Stimulated activated CD4-positive, alpha-beta T cell treated with anti-CD3 and anti-CD28 coated beads, Interleukin-12 subunit alpha, Interleukin-12 subunit beta, amount 100 ng/mL, for 48 hours (primary cell): ENCODE measurements at regions not wholly inside any gene's neighbourhood (a gene's known extent, or its start where the extent isn't known, plus 50 kb on each side); places are given as distances from the start of the nearest gene placed in this dataset.

Experiments
- DNase-seq, 3 donors: peaks; one replicate each; pipeline ENCODE4 v3.0.0-alpha.2; 2020; ENCODE audit warnings: low read depth in 2 of 3, low spot score in 1 of 3

DNA sequence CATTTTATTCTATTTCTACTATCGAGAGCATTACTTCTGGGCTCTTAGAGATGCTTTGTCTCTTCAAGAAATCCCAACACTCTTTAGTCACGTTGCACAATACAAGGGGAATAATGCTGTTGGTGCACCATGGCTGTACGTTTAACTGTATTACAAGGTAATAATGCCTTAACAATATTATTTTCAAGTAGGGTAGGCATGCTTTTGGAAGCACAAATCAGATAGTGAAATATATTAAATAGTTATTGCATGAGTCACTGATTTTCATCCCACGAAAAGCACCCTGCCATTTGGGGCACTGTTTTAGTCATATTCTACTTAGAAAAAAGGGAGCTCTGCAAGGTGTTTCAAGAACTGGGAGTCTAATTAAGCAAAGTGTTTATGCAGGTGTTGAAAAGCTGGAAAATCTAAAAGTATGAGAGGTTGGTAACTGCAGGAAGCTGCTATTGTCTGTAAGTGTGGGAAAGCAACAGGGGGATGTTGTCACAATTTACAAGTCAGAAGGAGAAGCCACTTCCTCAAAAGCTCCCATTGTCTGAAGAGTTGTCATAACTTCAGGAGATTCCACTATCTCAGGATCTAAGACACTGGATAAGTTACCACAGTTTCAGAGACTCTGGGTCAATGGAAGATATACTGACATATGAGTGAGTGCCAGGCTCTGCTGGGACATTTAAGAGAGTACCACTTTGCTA lies 218.2 kb downstream of the JRKL start:
- no peak for DNase-seq

DNA sequence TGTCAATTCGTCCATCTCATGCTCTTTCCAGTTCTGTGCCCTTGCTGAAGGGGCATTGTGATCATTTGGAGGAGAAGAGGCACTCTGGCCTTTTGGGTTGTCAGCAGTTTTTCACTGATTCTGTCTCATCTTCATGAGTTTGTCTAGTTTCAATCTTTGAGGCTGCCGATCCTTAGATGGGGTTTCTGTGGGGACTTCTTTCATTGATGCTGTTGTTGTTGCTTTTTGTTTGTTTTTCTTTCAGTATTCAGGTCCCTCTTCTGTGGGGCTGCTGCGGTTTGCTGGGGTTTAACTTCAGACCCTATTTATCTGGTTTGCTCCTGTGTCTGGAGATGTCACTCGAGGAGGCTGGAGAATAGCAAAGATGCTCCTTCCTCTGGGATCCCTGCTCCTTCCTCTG lies 224.3 kb downstream of the JRKL start:
- no peak for DNase-seq

DNA sequence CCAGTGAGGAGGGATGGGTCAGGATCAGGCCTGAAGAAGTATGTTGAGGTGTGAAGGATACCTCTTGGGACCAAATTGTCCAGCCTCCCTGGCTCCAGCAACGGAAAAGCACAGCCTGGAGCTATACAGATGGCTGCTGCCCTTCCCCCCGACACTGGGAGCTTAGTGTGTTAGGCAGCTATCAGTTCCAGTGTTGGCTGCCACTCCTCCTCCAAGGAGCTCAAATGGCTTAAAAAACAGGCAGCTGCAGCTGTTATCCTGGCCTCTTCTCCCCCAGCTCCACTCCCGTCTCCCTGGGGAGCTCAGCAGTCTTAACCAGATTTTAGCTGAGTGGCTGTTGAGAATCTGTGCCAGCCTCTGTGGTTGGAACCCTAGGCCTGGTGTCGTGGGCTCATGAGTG lies 225.0 kb downstream of the JRKL start:
- DNase-seq = no peak

DNA sequence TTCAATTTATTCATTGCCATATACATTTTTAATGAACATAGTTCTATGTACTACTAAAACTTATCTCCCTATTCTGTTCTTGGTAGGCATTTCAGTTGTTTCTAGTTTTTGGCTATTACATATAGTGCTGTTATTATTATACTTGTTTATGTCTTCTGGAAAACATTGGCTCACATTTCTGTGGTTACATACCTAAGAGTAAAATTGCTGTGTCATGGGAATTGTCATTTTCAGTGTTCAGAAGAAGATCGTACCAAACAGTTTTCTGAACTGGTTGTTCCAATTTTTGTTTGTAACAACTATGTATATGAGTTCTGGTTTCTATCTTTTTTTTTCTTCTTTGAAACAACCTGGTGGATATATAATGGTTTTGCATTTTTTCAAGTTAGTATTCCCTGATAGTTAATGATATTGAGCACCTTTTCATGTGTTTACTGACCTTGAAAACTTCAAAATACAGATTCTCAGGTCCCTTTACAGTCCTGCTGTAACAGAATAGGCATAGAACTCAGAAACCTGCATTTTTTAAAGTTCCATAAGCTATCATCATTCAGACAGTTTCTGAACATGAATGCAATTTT lies 230.7 kb downstream of the JRKL start:
- DNase-seq = no peak

DNA sequence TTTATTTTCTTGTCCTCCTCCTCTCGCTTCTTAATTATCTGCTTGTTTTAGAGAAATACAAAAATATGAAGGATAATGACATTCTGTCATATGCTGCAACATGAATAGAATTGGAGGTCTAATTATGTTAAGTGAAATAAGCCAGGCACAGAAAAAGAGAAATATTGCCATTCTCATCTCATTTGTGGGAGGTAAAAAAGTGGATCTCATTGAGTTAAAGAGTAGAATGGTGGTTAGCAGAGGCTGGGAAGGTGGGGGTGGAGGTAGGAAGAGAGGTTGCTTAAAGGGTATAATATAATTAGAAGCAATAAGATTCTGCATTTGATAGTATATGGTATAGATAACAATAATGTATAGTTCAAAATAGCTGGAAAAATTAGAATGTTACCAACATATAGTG lies 231.3 kb downstream of the JRKL start:
- no peak for DNase-seq

DNA sequence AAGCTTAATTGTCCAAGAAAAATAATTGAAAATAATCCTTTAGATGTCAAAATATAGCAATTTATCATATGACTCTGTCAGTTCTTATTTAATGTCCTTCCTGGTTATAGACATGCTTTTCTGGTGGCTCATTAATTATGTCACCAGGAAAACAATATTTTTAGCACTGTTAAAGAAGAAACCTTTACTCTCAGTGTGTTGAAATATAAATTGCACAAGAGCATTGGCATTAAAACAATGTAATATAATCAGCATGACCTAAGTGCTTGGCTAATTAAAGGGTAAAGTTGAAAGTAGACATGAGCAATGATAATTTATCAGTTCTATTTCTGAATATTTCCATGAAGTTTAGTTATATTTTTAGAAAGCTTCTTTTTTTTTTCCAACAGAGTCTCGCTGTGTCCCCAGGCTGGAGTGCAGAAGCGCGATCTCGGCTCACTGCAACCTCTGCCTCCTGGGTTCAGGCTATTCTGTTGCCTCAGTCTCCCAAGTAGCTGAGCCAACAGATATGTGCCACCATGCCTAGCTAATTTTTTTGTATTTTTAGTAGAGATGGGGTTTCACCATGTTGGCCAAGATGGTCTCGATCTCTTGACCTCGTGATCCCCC lies 232.3 kb downstream of the JRKL start:
- DNase-seq = no peak

DNA sequence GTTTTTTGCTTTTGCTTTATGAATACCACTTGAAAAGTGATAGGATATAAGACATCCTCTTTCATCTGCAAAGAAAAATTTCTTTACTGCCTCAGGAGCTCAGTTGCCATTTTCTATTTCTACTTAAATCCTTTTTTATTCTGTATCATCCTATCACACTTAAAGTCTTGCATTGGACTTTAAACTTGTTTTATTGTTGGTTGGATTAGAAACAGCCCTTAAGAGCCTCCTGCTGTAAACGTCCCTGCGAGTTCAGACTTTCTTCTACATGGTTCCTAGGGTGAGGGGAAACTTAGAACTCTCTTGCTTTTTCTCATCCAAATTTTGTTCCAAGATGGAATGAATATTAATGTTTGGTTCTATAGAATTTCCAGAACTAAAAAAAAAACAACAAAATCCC lies 234.3 kb downstream of the JRKL start:
- DNase-seq = no peak

DNA sequence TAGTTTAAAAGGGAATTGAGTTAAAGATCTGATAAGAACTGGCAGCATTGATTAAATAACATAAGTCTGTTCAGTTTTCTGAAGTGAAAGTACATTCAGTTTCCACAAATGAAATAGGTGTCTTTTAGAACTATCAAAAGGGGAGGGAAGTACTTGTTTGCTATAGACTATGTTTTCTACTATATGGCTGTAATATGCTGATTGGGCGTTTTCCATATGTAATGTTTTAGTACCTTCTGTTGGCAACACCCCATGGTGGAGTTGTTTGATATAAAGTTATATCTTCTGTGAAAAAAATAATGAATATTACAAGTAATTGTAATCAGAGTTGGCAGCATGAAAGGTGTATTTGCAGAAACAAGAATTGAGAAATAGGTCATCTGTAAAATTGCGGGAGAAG lies 237.6 kb downstream of the JRKL start:
- no peak for DNase-seq

DNA sequence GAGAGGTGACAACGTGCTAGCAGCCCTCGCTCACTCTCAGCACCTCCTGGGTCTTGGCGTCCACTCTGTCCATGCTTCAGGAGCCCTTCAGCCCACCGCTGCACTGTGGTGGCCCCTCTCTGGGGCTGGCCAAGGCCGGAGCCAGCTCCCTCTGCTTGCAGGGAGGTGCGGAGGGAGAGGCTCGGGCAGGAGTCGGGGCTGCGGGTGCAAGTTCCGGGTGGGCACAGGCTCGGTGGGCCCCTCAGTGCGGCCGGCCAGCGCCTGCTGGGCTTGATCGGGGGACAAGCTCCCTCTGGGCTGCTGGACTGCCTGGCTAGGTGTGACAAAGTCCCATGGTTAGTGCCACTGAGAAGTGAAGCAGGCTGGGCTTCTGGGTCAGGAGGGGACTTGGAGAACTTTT lies 245.8 kb downstream of the JRKL start:
- no peak for DNase-seq

DNA sequence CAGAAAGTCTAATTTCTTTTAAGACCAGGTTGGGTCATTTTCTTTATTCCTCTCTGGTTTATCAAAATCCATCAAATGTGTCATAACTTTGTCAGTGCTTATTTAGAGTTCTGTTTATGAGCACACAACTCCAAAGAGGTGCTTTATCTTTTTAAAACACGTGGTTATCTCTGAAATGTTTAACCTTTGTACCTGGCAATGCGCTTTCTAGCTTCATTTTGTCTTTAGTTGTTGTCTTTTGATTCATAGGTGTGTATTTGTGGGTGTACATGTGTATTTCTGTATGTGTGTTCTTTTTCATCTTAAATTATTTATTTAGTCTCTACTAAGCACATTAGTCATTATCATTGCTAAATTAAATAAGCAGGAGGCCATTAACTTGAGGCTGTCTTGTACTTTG lies 251.4 kb downstream of the JRKL start:
- DNase-seq = no peak

DNA sequence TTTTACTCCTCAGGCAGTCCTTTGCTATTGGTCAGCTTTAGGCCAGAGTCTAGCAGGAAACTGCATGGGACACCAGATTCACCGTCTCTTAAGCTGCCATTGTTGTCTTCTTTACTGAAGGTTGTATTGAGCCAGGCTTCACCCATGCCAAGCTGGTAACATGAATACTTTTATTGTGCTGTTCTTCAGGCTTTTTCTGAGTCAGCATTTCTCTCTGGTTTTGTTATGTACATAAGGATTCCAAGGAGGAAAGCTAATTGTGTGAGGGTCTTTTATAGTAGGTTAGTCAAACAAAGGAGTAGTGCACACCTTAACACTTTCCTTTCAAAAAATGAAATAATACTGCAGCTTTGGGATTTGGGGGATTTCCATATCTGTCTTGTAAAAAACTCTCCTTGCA lies 252.8 kb downstream of the JRKL start:
- no peak for DNase-seq

DNA sequence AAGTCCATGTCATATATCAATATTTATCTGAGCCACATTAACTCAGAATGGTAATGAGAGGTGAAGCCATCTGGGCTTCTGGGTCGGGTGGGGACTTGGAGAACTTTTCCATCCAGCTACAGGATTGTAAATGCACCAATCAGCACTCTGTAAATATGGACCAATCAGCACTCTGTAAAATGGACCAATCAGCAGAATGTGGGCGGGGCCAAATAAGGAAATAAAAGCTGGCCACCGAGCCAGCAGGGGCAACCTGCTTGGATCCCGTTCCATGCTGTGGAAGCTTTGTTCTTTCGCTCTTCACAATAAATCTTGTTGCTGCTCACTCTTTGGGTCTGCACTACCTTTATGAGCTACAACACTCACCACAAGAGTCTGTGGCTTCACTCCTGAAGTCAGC lies 253.4 kb downstream of the JRKL start:
- no peak for DNase-seq

DNA sequence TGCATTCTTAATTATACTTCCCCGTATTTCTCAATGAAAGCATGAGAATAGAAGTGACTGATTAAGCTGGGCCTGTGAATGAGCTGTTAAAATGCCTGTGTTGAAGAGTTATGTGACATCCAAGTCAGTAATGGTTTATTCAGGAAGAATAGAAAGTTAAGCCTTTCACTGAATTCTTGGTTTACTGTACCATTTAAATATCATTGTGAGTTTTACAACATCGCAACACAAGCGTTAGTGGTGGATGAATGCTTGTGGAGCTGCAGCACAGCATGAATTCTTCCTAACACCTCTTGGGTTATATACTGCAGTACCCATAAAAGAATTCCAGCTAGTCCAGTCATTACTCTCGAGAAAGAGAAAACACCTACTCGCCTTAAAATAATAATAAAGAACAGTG lies 257.8 kb downstream of the JRKL start:
- no peak for DNase-seq

DNA sequence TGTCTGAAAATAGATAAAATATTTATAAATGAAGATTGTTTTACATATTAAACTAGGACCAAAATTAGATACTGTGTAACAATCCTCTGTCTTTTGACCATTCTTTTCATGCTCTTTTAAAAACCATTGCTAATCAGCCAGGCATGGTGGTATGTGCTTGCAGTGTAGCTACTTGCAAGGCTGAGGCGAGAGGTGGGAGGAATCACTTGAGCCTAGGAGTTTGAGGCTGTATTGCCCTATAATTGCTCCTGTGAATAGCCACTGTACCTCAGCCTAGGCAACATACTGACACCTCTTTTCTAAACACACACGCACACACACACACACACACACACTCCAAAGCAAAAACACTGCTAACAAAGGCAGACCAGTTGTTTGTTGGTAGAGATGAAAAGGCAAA lies 259.2 kb downstream of the JRKL start:
- no peak for DNase-seq

DNA sequence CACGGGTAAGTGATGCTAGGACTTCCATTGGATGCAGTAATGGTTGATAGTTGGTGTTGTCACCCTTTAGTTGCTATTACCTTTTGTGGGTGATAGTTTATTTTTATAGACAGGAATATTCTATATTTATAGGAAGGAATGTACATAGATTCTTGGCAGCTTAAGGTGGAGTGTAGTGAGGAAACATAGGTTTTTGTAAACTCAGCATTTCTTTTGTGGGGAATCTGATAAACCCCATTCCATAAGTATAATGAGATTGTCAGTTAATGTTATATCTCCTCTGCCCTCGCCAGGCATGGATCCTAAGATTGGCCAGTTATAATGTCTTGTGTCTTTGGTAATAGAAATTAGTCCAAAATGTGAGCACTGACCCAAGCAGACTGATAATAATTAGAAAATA lies 262.7 kb downstream of the JRKL start:
- no peak for DNase-seq

DNA sequence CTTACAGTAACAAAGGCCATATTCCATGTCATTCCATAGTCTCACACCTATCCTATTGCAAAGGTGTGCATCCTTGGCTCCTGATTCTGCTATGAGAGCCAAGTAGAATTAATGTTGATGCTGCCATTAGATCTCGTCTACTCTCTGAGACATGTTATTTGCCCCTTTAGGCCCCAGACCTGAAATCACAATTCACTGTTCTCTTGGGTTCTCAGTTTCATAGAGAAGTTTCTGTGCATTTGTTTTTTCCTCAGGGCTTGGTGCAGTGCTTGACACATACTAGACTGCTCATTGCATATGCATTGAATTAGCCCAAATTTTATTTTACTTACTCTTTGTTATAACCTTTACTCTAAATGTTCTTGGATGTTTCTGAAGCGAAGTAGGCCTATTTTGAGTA lies 265.7 kb downstream of the JRKL start:
- DNase-seq = no peak

DNA sequence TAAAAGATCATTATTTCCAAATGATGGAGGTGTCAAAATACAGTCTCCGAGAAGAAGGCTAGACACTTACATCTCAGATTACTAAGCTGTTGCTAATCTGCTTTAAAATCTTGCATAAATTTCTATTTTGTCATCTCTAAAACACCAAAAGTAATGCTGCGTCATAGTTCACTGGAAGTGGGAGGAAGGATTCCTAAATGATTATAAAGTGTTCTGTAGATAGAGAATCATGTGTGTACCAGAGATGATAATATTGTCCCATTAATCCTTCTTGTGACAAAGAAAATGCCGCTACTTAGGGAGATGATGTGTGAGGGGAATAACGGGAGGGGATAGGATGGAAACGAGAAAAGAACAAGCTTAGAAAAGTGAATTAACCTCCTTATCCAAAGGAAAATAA lies 268.6 kb downstream of the JRKL start:
- no peak for DNase-seq

DNA sequence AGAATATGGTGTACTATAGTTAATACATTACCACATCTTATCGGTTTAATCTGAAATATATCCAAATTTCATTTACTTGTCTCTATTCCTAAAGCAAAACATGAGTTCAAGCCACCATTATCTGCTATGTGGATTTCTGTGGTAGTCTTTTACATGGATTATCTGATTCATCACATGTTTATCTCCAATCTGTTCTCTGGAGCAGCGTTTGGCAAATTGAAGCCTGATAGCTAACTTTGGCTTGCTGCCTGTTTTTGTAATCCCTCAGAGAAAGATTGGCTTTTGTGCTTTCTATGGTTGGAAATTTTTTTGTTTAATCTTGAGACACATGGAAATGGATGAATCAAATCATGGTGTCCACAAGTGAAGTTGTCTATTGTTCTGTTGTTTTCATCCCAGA lies 274.3 kb downstream of the JRKL start:
- DNase-seq = no peak

DNA sequence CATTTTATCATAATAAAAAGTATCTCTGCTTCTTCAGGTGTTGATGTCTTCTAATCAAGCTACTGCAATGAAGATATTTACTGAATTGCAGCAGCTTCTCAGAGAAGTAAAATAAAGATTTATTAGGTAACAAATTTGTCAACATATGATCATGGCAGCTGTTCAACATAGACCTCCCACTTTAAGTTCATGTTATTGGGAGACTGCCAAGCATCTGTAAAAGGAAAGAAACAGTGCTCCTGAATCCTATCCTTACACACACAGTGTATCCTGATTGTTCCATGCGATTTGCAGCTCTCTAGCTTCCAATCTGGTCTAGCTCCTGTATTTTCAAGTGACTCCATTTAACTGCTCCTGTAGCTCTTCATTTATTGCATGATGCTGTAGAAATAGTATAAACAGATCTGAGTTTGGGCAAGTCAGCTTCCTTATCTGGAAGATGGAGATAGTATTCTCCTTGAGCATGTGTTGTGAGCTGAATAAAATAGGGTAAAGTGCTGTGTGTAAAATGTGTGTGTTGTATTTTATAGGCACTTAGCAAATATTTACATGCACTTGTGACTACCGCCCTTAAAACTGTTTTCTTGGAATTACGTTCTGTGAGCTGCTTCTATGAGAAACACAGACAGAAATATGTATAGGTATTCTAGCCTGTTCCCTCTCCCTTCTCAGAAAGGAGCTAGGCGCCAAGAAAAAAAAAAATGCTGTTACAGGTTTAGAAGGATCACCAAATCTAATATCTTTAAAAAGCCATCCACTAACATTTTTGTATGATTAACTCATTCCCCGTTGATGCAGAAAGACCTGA lies 290.6 kb downstream of the JRKL start:
- DNase-seq = no peak

DNA sequence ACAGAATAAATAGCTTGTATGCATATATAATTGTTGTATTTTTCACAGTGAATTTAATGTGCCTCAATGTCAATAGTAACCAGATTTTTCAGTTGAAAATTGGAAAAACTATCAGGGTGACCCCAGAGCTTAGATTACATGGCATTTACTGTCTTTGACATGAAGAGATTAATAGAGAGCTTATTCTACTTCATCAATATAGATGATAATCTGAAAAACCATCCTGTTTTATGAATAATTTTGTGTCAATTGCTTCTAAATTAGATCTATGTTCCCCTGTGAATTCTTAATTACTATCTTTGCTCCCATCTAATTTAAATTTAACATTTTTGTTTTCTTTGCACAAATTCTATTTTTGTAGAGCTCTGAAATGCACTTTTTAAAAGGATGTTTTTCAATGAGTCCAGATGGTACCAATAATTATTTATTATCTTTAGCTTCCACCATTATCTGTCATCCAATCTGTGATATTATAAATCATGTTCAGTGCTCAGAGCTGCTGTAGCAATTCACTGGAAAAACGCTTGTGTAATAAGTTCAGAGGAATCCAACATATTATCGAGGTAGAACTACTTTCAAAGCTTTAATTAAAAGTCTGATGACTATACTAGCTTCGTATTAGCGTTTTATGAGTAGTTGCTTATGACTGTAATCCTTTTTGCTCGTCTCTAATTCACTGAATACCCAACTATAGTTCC lies 291.4 kb downstream of the JRKL start:
- no peak for DNase-seq

DNA sequence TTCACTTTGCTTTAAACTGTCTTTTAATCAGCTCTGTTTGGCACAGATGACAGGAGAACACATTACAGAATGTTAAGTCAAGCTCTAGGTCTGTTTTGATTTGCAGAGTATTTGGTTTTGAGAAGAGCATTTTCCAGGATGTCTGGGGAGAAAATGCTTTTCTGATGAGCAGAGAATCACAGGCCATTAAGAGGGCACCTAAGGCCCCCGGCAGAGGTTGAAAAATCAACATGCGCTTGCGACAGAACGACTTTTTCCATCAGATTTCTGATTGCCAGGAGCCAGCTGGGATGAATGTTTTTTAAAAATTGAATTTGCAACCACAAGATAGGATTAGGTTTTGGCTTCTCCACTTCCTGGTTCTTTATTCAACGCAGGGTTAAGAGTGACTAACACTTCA lies 304.5 kb downstream of the JRKL start:
- no peak for DNase-seq

DNA sequence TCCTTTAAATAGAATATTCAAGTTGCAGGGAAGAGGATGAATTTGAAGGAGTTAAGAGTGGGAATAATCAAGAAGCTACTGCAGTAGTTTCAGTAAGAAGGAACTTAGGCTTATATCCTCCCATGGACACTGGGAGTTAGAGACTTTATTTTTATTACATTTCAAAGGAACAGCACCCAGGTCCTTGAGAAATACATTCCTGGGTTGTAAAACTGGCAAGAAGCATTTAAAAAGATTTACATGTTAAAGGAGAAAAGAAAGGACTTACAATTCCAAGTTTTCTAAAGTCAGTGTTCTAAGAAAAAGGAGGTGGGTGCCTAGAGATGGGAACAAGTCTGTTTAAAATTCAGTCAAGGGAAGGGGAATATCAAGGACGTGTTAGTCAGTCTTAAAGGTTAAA lies 306.9 kb downstream of the JRKL start:
- DNase-seq = no peak
